ENCODE measurements at regions not wholly inside any gene's neighbourhood (a gene's known extent, or its start where the extent isn't known, plus 50 kb on each side); places are given as distances from the start of the nearest gene placed in this dataset.
"Not testable (repeated sequence)": the region's sequence is repeated elsewhere in the genome, so short reads cannot be mapped to it uniquely, and the experiment has no call there.

- ChIA-PET POLR2A (no interaction called here), CTCF (interaction anchor here (0.6 kb wide), 1 partner anchor 9 kb away, joined by 3 read pairs; no protein-coding TSS in a partner anchor)
- Mint-ChIP-seq H3K9me3 (ENCODE audit: low read depth) (no peaks in the 10 kb centered on the region), H3K4me1 (no peaks in the 10 kb centered on the region), H3K27me3 (peaks cover 10% of the 10 kb centered on the region), H3K27ac (no peak overlapping the region), H3K4me3 (no peak overlapping the region), H3K36me3 (ENCODE audit: low read depth) (no peaks in the 10 kb centered on the region)
- DNase-seq (no peak), ATAC-seq (no peak)
- intact Hi-C loops (cut with DNase I, micrococcal nuclease) = no loop called here
Observed at GRCh38 chr18:26640541-26640940, 92.2 kb upstream of the KCTD1 start.

- Mint-ChIP-seq H3K9me3 (ENCODE audit: low read depth) (no peaks in the 10 kb centered on the region), H3K36me3 (ENCODE audit: low read depth) (no peaks in the 10 kb centered on the region), H3K27me3 (peaks cover 9% of the 10 kb centered on the region), H3K4me3 (no peak overlapping the region), H3K4me1 (no peaks in the 10 kb centered on the region), H3K27ac (no peak overlapping the region)
- ChIA-PET CTCF (interaction anchor here (0.7 kb wide), 1 partner anchor 256 kb away, joined by 3 read pairs; no protein-coding TSS in a partner anchor), POLR2A (no interaction called here)
- intact Hi-C loops (cut with DNase I, micrococcal nuclease) = no loop called here
- no peak for ATAC-seq
- no peak for DNase-seq
Observed at GRCh38 chr18:26639149-26639548, 90.8 kb upstream of the KCTD1 start.

DNA sequence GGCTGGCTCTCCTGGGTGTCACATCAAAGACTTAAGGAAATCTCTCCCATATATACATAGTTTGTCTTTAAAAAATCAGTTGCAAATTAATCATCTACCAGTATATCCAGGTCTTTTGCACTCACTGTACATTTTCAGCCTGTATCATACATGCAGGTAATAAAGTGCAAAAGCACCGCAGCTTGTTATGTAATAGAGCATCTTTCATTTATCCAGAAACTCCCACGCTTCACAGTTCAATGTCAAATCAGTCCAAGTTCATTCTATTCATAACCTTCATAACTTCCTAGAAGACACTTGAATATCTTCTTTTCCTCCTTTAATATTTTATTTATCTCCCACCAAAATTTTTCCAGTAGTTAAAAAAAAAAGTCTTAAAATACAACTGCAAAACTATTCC, 89.6 kb upstream of the KCTD1 start:
- ChIA-PET POLR2A (no interaction called here), CTCF (no interaction called here)
- H3K4me3 Mint-ChIP-seq = no peak overlapping the region
- intact Hi-C loops (cut with DNase I, micrococcal nuclease) = no loop called here
- H3K27me3 Mint-ChIP-seq = peaks cover 4% of the 10 kb centered on the region
- DNase-seq (no peak), ATAC-seq (no peak)
- H3K36me3 Mint-ChIP-seq (ENCODE audit: low read depth) = no peaks in the 10 kb centered on the region
- H3K27ac Mint-ChIP-seq = no peak overlapping the region
- no peaks in the 10 kb centered on the region for H3K9me3 Mint-ChIP-seq (ENCODE audit: low read depth)
- H3K4me1 Mint-ChIP-seq = no peaks in the 10 kb centered on the region

DNA sequence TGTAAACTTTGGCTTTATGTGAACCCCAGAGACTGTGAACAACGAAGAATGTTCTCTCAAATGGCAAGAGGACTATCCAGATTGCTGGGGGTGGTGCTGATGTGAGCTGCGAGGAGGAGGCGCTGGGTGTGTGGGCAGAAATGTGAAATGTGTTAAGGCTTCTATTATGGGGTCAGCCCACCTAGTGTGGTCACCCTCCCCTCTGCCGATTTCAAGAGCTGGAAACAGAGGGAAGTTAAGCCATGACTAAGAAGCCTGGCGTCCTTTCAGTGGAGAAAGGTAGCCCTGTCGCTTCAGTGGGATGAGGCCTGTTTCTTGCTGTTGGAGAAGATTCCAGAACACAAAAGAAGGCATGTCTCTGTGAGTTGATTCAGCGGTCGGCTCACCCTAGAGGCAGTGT, 89.0 kb upstream of the KCTD1 start:
- no peak for DNase-seq
- intact Hi-C loops (cut with DNase I, micrococcal nuclease) = no loop called here
- Mint-ChIP-seq H3K4me1 (no peaks in the 10 kb centered on the region), H3K27me3 (peaks cover 4% of the 10 kb centered on the region), H3K36me3 (ENCODE audit: low read depth) (no peaks in the 10 kb centered on the region), H3K27ac (no peak overlapping the region), H3K4me3 (no peak overlapping the region), H3K9me3 (ENCODE audit: low read depth) (no peaks in the 10 kb centered on the region)
- ATAC-seq = no peak
- CTCF ChIA-PET = no interaction called here
- POLR2A ChIA-PET = no interaction called here

- ATAC-seq = no peak
- intact Hi-C loops (cut with DNase I, micrococcal nuclease) = no loop called here
- CTCF ChIA-PET = no interaction called here
- Mint-ChIP-seq H3K27ac (no peak overlapping the region), H3K27me3 (no peaks in the 10 kb centered on the region), H3K9me3 (ENCODE audit: low read depth) (no peaks in the 10 kb centered on the region), H3K4me3 (no peak overlapping the region), H3K36me3 (ENCODE audit: low read depth) (no peaks in the 10 kb centered on the region), H3K4me1 (no peaks in the 10 kb centered on the region)
- no peak for DNase-seq
- POLR2A ChIA-PET = no interaction called here
Observed at GRCh38 chr18:26635466-26635865, 87.1 kb upstream of the KCTD1 start.

GRCh38 chr18:26634631-26635030, 86.3 kb upstream of the KCTD1 start:
- ATAC-seq (no peak), DNase-seq (no peak)
- no peaks in the 10 kb centered on the region for H3K9me3 Mint-ChIP-seq (ENCODE audit: low read depth)
- intact Hi-C loops (cut with DNase I, micrococcal nuclease) = no loop called here
- CTCF ChIA-PET = interaction anchor here (0.6 to 0.7 kb wide), 2 partner anchors 80 to 1853 kb away, joined by 3 read pairs; no protein-coding TSS in a partner anchor
- POLR2A ChIA-PET = no interaction called here
- no peaks in the 10 kb centered on the region for H3K36me3 Mint-ChIP-seq (ENCODE audit: low read depth)
- H3K27ac Mint-ChIP-seq = no peak overlapping the region
- H3K4me1 Mint-ChIP-seq = no peaks in the 10 kb centered on the region
- H3K27me3 Mint-ChIP-seq = no peaks in the 10 kb centered on the region
- H3K4me3 Mint-ChIP-seq = no peak overlapping the region

GRCh38 chr18:26631135-26631534, 82.8 kb upstream of the KCTD1 start:
- CTCF ChIA-PET = interaction anchor here (0.7 kb wide), 2 partner anchors 10 kb away, joined by 3 read pairs; no protein-coding TSS in a partner anchor
- ATAC-seq (no peak), DNase-seq (no peak)
- Mint-ChIP-seq H3K27ac (no peak overlapping the region), H3K9me3 (ENCODE audit: low read depth) (no peaks in the 10 kb centered on the region), H3K27me3 (peaks cover 3% of the 10 kb centered on the region), H3K4me3 (no peak overlapping the region), H3K4me1 (no peaks in the 10 kb centered on the region), H3K36me3 (ENCODE audit: low read depth) (no peaks in the 10 kb centered on the region)
- POLR2A ChIA-PET = no interaction called here
- intact Hi-C loops (cut with DNase I, micrococcal nuclease) = no loop called here

DNA sequence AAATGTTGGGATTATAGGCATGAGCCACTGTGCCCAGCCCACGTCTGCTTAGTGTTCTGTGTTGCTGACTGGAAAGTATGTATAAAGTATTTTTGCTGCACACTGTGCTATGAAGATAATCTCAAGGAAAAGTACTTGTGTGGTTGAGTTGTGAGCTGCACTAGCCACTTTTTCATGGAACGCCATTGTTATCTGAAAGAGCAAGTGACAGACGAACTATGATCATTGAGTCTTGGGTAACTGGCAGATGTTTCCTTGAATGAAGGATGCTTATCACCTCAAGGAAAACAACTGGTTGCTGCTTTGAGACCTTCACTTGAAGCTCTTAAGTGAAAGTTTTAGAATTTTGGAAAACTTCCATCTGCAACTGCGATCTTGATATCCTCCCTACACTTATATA, 82.2 kb upstream of the KCTD1 start:
- POLR2A ChIA-PET = no interaction called here
- intact Hi-C loops (cut with DNase I, micrococcal nuclease) = no loop called here
- no peak for DNase-seq
- Mint-ChIP-seq H3K4me1 (no peaks in the 10 kb centered on the region), H3K4me3 (no peak overlapping the region), H3K36me3 (ENCODE audit: low read depth) (no peaks in the 10 kb centered on the region), H3K27me3 (peaks cover 3% of the 10 kb centered on the region), H3K9me3 (ENCODE audit: low read depth) (peaks cover 3% of the 10 kb centered on the region), H3K27ac (no peak overlapping the region)
- ATAC-seq = no peak
- CTCF ChIA-PET = interaction anchor here (0.7 kb wide), 1 partner anchor 9 kb away, joined by 3 read pairs; no protein-coding TSS in a partner anchor

- POLR2A ChIA-PET = no interaction called here
Observed at GRCh38 chr18:26628017-26628416, 79.7 kb upstream of the KCTD1 start.

DNA sequence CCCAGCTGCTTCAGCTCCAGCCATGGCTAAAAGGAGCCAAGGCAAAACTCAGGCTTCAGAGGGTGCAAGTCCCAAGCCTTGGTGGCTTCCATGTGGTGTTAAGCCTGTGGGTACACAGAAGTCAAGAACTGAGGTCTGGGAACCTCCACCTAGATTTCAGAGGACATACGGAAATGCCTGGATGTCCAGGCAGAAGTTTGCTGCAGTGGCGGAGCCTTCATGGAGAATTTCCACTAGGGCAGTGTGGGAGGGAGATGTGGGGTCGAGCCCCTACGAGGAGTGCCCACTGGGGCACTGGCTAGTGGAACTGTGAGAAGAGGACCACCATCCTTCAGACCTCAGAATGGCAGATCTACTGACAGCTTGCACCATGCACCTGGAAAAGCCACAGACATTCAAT, 76.1 kb upstream of the KCTD1 start:
- Mint-ChIP-seq H3K4me1 (no peaks in the 10 kb centered on the region), H3K36me3 (ENCODE audit: low read depth) (peaks cover 5% of the 10 kb centered on the region), H3K9me3 (ENCODE audit: low read depth) (peaks cover 23% of the 10 kb centered on the region), H3K27me3 (peaks cover 12% of the 10 kb centered on the region), H3K4me3 (no peak overlapping the region), H3K27ac (no peak overlapping the region)
- intact Hi-C loops (cut with DNase I, micrococcal nuclease) = loop anchor here in 1 of 2 experiments (5.0 to 10.0 kb wide), 2 partner anchors 60 to 973 kb away; no protein-coding TSS in a partner anchor
- no peak for ATAC-seq
- DNase-seq = no peak
- POLR2A ChIA-PET = no interaction called here
- CTCF ChIA-PET = no interaction called here

More at GRCh38 chr18:26628017-26628416, 79.7 kb upstream of the KCTD1 start:
- Mint-ChIP-seq H3K4me1 (no peaks in the 10 kb centered on the region), H3K9me3 (ENCODE audit: low read depth) (peaks cover 23% of the 10 kb centered on the region), H3K27me3 (peaks cover 5% of the 10 kb centered on the region), H3K4me3 (no peak overlapping the region), H3K27ac (no peak overlapping the region), H3K36me3 (ENCODE audit: low read depth) (peaks cover 5% of the 10 kb centered on the region)
- CTCF ChIA-PET = interaction anchor here (1.2 kb wide), 1 partner anchor 24 kb away, joined by 3 read pairs; no protein-coding TSS in a partner anchor
- ATAC-seq (no peak), DNase-seq (no peak)
- intact Hi-C loops (cut with DNase I, micrococcal nuclease) = loop anchor here in 1 of 2 experiments (10.0 kb wide), 1 partner anchor 63 kb away; no protein-coding TSS in a partner anchor

DNA sequence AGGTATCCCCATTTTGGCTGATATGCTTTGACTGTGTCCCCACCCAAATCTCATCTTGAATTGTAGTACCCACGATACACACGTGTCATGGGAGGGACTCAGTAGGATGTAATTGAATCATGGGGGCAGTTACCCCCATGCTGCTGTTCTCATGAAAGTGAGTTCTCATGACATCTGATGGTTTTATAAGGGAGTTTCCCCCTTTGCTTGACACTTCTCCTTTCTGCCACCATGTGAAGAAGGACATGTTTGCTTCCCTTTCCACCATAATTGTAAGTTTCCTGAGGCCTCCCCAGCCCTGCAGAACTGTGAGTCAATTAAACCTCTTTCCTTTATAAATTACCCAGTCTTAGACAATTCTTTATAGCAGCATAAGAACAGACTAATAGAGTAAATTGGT, 75.0 kb upstream of the KCTD1 start:
- H3K4me1 Mint-ChIP-seq; POLR2A ChIA-PET; H3K27ac Mint-ChIP-seq; H3K36me3 Mint-ChIP-seq (ENCODE audit: low read depth); CTCF ChIA-PET; ATAC-seq; H3K4me3 Mint-ChIP-seq; H3K27me3 Mint-ChIP-seq; DNase-seq: not testable (repeated sequence)
- intact Hi-C loops (cut with DNase I, micrococcal nuclease) = loop anchor here in 1 of 2 experiments (5.0 to 10.0 kb wide), 2 partner anchors 59 to 974 kb away; no protein-coding TSS in a partner anchor
- peaks cover 23% of the 10 kb centered on the region for H3K9me3 Mint-ChIP-seq (ENCODE audit: low read depth)

- peaks cover 9% of the 10 kb centered on the region for H3K27me3 Mint-ChIP-seq
- no peaks in the 10 kb centered on the region for H3K4me1 Mint-ChIP-seq
- ChIA-PET POLR2A (no interaction called here), CTCF (interaction anchor here (0.8 to 1.0 kb wide), 3 partner anchors 9 to 28 kb away, joined by 3 to 4 read pairs (median 3); no protein-coding TSS in a partner anchor)
- peak; percentile 63 for DNase-seq
- no peak overlapping the region for H3K4me3 Mint-ChIP-seq
- peak; percentile 68 for ATAC-seq
- H3K27ac Mint-ChIP-seq = no peak overlapping the region
- peaks cover 23% of the 10 kb centered on the region for H3K9me3 Mint-ChIP-seq (ENCODE audit: low read depth)
- H3K36me3 Mint-ChIP-seq (ENCODE audit: low read depth) = peaks cover 5% of the 10 kb centered on the region
- intact Hi-C loops (cut with DNase I, micrococcal nuclease) = loop anchor here in 1 of 2 experiments (5.0 to 10.0 kb wide), 2 partner anchors 57 to 976 kb away; no protein-coding TSS in a partner anchor
Observed at GRCh38 chr18:26621161-26622026, 73.0 kb upstream of the KCTD1 start.

Measured in activated CD4-positive, alpha-beta T cell treated with anti-CD3 and anti-CD28 coated beads for 36 hours (primary cell).